ENCODE measurements at regions not wholly inside any gene's neighbourhood (a gene's known extent, or its start where the extent isn't known, plus 50 kb on each side); places are given as distances from the start of the nearest gene placed in this dataset.

DNA sequence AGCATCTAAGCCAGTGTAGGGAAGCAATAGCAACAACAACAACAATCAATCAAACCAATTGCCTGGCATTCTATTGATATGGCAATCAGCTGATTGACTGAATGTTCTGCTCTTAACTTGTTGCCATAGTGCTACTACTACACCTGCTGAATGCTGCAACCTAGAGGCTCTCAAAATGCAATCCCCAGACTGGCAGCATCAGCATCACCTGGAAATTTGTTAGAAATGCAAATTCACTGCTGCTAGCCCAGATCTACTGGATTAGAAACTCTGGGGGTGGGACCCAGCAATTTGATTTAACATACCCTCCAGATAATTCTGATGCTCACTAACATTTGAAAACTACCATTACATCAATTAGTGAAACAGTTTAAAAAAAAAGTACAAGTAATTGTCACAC lies 363.6 kb downstream of the SNAPC1 start:
- Histone ChIP-seq H3K4me1 (ENCODE audit: control insufficient read depth in 4 of 4, insufficient read depth in 4 of 4, low read length in 3 of 4) (no peaks in the 10 kb centered on the region), H3K27ac (ENCODE audit: low read depth in 1 of 2, low read length in 2 of 2) (no peak overlapping the region), H3K36me3 (ENCODE audit: control insufficient read depth in 4 of 4, insufficient read depth in 3 of 4, low read depth in 1 of 4, low read length in 3 of 4) (no peaks in the 10 kb centered on the region), H3K9me3 (ENCODE audit: control insufficient read depth in 4 of 4, low read length in 3 of 4) (no peaks in the 10 kb centered on the region), H3K4me3 (ENCODE audit: low read depth in 1 of 3, low read length in 3 of 3) (no peak overlapping the region), H3K27me3 (ENCODE audit: control insufficient read depth in 4 of 4, insufficient read depth in 4 of 4, low read length in 3 of 4) (peaks cover 0 to 8% (median 2%) of the 10 kb centered on the region in 4 donors), H3K9ac (ENCODE audit: low read depth in 1 of 2, low read length in 2 of 2) (no peak overlapping the region)
- DNase-seq (ENCODE audit: low spot score), result no peak
- TF ChIP-seq, protein P1, sequence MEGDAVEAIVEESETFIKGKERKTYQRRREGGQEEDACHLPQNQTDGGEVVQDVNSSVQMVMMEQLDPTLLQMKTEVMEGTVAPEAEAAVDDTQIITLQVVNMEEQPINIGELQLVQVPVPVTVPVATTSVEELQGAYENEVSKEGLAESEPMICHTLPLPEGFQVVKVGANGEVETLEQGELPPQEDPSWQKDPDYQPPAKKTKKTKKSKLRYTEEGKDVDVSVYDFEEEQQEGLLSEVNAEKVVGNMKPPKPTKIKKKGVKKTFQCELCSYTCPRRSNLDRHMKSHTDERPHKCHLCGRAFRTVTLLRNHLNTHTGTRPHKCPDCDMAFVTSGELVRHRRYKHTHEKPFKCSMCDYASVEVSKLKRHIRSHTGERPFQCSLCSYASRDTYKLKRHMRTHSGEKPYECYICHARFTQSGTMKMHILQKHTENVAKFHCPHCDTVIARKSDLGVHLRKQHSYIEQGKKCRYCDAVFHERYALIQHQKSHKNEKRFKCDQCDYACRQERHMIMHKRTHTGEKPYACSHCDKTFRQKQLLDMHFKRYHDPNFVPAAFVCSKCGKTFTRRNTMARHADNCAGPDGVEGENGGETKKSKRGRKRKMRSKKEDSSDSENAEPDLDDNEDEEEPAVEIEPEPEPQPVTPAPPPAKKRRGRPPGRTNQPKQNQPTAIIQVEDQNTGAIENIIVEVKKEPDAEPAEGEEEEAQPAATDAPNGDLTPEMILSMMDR (IDR thresholded peaks at IDR 0.05; ENCODE audit: low read depth, low read length, missing input control), result no peak
- TF ChIP-seq JUND (IDR thresholded peaks at IDR 0.05), result no peak
- no peak for TF ChIP-seq FOXA1 (IDR thresholded peaks at IDR 0.05)
- TF ChIP-seq, protein P2, sequence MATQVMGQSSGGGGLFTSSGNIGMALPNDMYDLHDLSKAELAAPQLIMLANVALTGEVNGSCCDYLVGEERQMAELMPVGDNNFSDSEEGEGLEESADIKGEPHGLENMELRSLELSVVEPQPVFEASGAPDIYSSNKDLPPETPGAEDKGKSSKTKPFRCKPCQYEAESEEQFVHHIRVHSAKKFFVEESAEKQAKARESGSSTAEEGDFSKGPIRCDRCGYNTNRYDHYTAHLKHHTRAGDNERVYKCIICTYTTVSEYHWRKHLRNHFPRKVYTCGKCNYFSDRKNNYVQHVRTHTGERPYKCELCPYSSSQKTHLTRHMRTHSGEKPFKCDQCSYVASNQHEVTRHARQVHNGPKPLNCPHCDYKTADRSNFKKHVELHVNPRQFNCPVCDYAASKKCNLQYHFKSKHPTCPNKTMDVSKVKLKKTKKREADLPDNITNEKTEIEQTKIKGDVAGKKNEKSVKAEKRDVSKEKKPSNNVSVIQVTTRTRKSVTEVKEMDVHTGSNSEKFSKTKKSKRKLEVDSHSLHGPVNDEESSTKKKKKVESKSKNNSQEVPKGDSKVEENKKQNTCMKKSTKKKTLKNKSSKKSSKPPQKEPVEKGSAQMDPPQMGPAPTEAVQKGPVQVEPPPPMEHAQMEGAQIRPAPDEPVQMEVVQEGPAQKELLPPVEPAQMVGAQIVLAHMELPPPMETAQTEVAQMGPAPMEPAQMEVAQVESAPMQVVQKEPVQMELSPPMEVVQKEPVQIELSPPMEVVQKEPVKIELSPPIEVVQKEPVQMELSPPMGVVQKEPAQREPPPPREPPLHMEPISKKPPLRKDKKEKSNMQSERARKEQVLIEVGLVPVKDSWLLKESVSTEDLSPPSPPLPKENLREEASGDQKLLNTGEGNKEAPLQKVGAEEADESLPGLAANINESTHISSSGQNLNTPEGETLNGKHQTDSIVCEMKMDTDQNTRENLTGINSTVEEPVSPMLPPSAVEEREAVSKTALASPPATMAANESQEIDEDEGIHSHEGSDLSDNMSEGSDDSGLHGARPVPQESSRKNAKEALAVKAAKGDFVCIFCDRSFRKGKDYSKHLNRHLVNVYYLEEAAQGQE (IDR thresholded peaks at IDR 0.05), result no peak
- TF ChIP-seq SP1 (IDR thresholded peaks at IDR 0.05), result no peak
- no peak for TF ChIP-seq NR2F2 (IDR thresholded peaks at IDR 0.05)
- no peak for TF ChIP-seq HNF4G (IDR thresholded peaks at IDR 0.05)
- TF ChIP-seq, protein P3, sequence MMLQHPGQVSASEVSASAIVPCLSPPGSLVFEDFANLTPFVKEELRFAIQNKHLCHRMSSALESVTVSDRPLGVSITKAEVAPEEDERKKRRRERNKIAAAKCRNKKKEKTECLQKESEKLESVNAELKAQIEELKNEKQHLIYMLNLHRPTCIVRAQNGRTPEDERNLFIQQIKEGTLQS (IDR thresholded peaks at IDR 0.05), result no peak
- TF ChIP-seq HNF4A (conservative IDR thresholded peaks at IDR 0.05), result no peak
- TF ChIP-seq, protein P4, sequence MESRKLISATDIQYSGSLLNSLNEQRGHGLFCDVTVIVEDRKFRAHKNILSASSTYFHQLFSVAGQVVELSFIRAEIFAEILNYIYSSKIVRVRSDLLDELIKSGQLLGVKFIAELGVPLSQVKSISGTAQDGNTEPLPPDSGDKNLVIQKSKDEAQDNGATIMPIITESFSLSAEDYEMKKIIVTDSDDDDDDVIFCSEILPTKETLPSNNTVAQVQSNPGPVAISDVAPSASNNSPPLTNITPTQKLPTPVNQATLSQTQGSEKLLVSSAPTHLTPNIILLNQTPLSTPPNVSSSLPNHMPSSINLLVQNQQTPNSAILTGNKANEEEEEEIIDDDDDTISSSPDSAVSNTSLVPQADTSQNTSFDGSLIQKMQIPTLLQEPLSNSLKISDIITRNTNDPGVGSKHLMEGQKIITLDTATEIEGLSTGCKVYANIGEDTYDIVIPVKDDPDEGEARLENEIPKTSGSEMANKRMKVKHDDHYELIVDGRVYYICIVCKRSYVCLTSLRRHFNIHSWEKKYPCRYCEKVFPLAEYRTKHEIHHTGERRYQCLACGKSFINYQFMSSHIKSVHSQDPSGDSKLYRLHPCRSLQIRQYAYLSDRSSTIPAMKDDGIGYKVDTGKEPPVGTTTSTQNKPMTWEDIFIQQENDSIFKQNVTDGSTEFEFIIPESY (IDR thresholded peaks at IDR 0.05), result no peak
- TF ChIP-seq FOXA2 (IDR thresholded peaks at IDR 0.05), result no peak
- no peak for TF ChIP-seq EGR1 (IDR thresholded peaks at IDR 0.05; ENCODE audit: low read depth in 2 of 2)
- TF ChIP-seq RAD21 (IDR thresholded peaks at IDR 0.05), result no peak
- TF ChIP-seq, protein P5, sequence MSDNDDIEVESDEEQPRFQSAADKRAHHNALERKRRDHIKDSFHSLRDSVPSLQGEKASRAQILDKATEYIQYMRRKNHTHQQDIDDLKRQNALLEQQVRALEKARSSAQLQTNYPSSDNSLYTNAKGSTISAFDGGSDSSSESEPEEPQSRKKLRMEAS (IDR thresholded peaks at IDR 0.05), result no peak
- no peak for TF ChIP-seq RXRA (IDR thresholded peaks at IDR 0.05)
- no peak for TF ChIP-seq YY1 (IDR thresholded peaks at IDR 0.05)
- no peak for TF ChIP-seq GABPA (IDR thresholded peaks at IDR 0.05 in 1 of 2, conservative IDR thresholded peaks at IDR 0.05 in 1 of 2)
- TF ChIP-seq TAF1 (conservative IDR thresholded peaks at IDR 0.05), result no peak
